Peyer's patch (tissue), 4 donors: ENCODE measurements at regions not wholly inside any gene's neighbourhood (a gene's known extent, or its start where the extent isn't known, plus 50 kb on each side); places are given as distances from the start of the nearest gene placed in this dataset.
"Not testable (repeated sequence)": the region's sequence is repeated elsewhere in the genome, so short reads cannot be mapped to it uniquely, and the experiment has no call there.

Experiments used
- CTCF ChIP-seq, 6 experiments: fragments of 450-650 bp in 4 of 6; fragments of 200-600 bp in 2 of 6; sonication (generic) in 1 of 6; IDR thresholded peaks; one replicate each; pipeline ENCODE4 v1.5.1; 2017 to 2019; ENCODE audit warnings: antibody characterized with exemption in 6 of 6, mild to moderate bottlenecking in 3 of 6, moderate library complexity in 1 of 6
- POLR2A ChIP-seq, 2 donors: fragments of 450-650 bp; IDR thresholded peaks; one replicate each; pipeline ENCODE4 v1.5.1; 2017; ENCODE audit warnings: antibody characterized with exemption in 2 of 2, mild to moderate bottlenecking in 2 of 2, moderate library complexity in 2 of 2

GRCh38 chr13:66072097-66072496 lies 1158.0 kb downstream of the PCDH9 start:
- TF ChIP-seq CTCF, POLR2A (IDR thresholded peaks at IDR 0.05): not testable (repeated sequence)
